ENCODE measurements at regions not wholly inside any gene's neighbourhood (a gene's known extent, or its start where the extent isn't known, plus 50 kb on each side); places are given as distances from the start of the nearest gene placed in this dataset.

- Histone ChIP-seq H3K27ac (ENCODE audit: low read depth, low read length) (no peak overlapping the region), H3K4me3 (ENCODE audit: low read depth in 1 of 2, low read length in 2 of 2) (no peak overlapping the region), H3K9ac (ENCODE audit: low read depth in 1 of 2, low read length in 2 of 2) (no peak overlapping the region), H3K9me3 (ENCODE audit: control insufficient read depth in 1 of 2, low read length in 2 of 2) (no peaks in the 10 kb centered on the region), H3K36me3 (ENCODE audit: control insufficient read depth in 1 of 2, insufficient read depth in 2 of 2, low read length in 2 of 2) (no peaks in the 10 kb centered on the region), H3K4me1 (ENCODE audit: control insufficient read depth in 1 of 2, insufficient read depth in 2 of 2, low read length in 2 of 2) (no peaks in the 10 kb centered on the region), H3K27me3 (ENCODE audit: control insufficient read depth in 1 of 2, insufficient read depth in 2 of 2, low read length in 2 of 2) (no peaks in the 10 kb centered on the region)
These were observed 232.0 kb downstream of the SNCA start for GRCh38 chr4:89604951-89605350.

DNA sequence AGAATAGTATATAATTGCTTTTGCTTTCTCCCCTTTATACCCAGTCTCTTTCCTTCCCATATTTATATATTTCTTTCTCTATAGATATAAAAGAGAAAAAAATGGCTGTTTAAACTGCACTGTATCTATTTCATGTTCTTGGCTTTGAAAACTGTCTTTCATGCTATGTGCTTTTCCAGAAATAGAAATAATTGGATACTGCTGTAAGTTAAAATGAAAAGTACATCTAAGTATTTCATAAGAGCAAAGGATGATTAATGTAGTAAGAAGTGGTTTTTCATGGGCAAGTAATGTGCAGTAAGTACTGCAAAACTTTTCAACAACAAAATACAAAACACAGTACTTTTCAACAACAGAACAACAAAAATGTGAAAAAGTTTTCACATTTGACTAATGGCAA is 237.9 kb downstream of the SNCA start:
- H3K4me1 ChIP-seq (ENCODE audit: control insufficient read depth in 1 of 2, insufficient read depth in 2 of 2, low read length in 2 of 2), result no peaks in the 10 kb centered on the region
- H3K4me3 ChIP-seq (ENCODE audit: low read depth in 1 of 2, low read length in 2 of 2), result no peak overlapping the region
- H3K9me3 ChIP-seq (ENCODE audit: control insufficient read depth in 1 of 2, low read length in 2 of 2), result no peaks in the 10 kb centered on the region
- H3K27me3 ChIP-seq (ENCODE audit: control insufficient read depth in 1 of 2, insufficient read depth in 2 of 2, low read length in 2 of 2), result no peaks in the 10 kb centered on the region
- H3K36me3 ChIP-seq (ENCODE audit: control insufficient read depth in 1 of 2, insufficient read depth in 2 of 2, low read length in 2 of 2), result no peaks in the 10 kb centered on the region
- H3K9ac ChIP-seq (ENCODE audit: low read depth in 1 of 2, low read length in 2 of 2), result no peak overlapping the region
- H3K27ac ChIP-seq (ENCODE audit: low read depth, low read length), result no peak overlapping the region

GRCh38 chr4:89598602-89599001 is 238.4 kb downstream of the SNCA start:
- no peaks in the 10 kb centered on the region for H3K4me1 ChIP-seq (ENCODE audit: control insufficient read depth in 1 of 2, insufficient read depth in 2 of 2, low read length in 2 of 2)
- H3K4me3 ChIP-seq (ENCODE audit: low read depth in 1 of 2, low read length in 2 of 2), result no peak overlapping the region
- H3K27me3 ChIP-seq (ENCODE audit: control insufficient read depth in 1 of 2, insufficient read depth in 2 of 2, low read length in 2 of 2), result no peaks in the 10 kb centered on the region
- no peak overlapping the region for H3K27ac ChIP-seq (ENCODE audit: low read depth, low read length)
- H3K9me3 ChIP-seq (ENCODE audit: control insufficient read depth in 1 of 2, low read length in 2 of 2), result no peaks in the 10 kb centered on the region
- H3K36me3 ChIP-seq (ENCODE audit: control insufficient read depth in 1 of 2, insufficient read depth in 2 of 2, low read length in 2 of 2), result no peaks in the 10 kb centered on the region
- no peak overlapping the region for H3K9ac ChIP-seq (ENCODE audit: low read depth in 1 of 2, low read length in 2 of 2)

GRCh38 chr4:89595125-89595789 is 241.7 kb downstream of the SNCA start:
- Histone ChIP-seq H3K27me3 (ENCODE audit: control insufficient read depth in 1 of 2, insufficient read depth in 2 of 2, low read length in 2 of 2) (no peaks in the 10 kb centered on the region), H3K9me3 (ENCODE audit: control insufficient read depth in 1 of 2, low read length in 2 of 2) (no peaks in the 10 kb centered on the region), H3K9ac (ENCODE audit: low read depth in 1 of 2, low read length in 2 of 2) (no peak overlapping the region), H3K36me3 (ENCODE audit: control insufficient read depth in 1 of 2, insufficient read depth in 2 of 2, low read length in 2 of 2) (no peaks in the 10 kb centered on the region), H3K4me1 (ENCODE audit: control insufficient read depth in 1 of 2, insufficient read depth in 2 of 2, low read length in 2 of 2) (no peaks in the 10 kb centered on the region), H3K27ac (ENCODE audit: low read depth, low read length) (no peak overlapping the region), H3K4me3 (ENCODE audit: low read depth in 1 of 2, low read length in 2 of 2) (no peak overlapping the region)

DNA sequence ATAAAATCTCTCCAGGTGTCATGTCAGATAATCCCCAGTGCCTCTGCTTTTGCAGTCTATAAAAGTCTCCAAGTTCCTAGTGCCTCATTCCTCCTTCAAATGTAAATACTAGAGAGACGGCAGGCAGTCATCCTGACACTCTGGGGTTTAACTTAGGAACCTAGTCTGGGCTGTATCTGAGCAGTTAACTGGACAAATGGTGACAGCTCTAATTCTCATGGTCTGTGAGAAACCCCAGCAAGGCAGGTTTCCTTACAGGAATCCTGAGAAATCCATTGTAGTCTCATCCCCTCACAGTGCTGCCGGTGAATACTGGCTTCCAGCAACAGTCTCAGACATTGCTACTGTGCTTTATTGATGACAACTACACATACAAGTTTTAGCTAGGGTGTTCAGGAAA is 246.8 kb downstream of the SNCA start:
- H3K9me3 ChIP-seq (ENCODE audit: control insufficient read depth in 1 of 2, low read length in 2 of 2), result no peaks in the 10 kb centered on the region
- no peak overlapping the region for H3K9ac ChIP-seq (ENCODE audit: low read depth in 1 of 2, low read length in 2 of 2)
- no peaks in the 10 kb centered on the region for H3K4me1 ChIP-seq (ENCODE audit: control insufficient read depth in 1 of 2, insufficient read depth in 2 of 2, low read length in 2 of 2)
- H3K36me3 ChIP-seq (ENCODE audit: control insufficient read depth in 1 of 2, insufficient read depth in 2 of 2, low read length in 2 of 2), result no peaks in the 10 kb centered on the region
- H3K4me3 ChIP-seq (ENCODE audit: low read depth in 1 of 2, low read length in 2 of 2), result no peak overlapping the region
- no peaks in the 10 kb centered on the region for H3K27me3 ChIP-seq (ENCODE audit: control insufficient read depth in 1 of 2, insufficient read depth in 2 of 2, low read length in 2 of 2)
- H3K27ac ChIP-seq (ENCODE audit: low read depth, low read length), result no peak overlapping the region

DNA sequence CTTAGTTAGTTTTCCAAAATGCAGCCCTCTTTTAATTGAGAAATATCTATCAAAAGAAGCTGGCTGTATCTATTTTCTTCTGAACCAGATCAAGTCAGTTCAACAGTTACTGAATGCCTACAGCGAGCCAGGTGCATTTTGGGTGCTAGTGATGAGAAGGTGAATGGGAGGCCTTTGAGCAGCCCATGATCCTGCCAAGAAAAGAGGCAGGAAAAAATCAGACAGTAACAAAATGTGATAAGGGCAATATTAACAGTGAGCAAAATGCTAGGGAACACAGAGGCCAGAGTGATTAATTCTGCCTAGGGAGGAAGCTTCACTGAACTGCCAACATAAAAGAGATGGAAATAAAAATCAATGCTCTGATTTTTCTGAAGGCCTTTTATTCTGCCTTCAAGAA is 248.5 kb downstream of the SNCA start:
- Histone ChIP-seq H3K4me1 (ENCODE audit: control insufficient read depth in 1 of 2, insufficient read depth in 2 of 2, low read length in 2 of 2) (no peaks in the 10 kb centered on the region), H3K27ac (ENCODE audit: low read depth, low read length) (no peak overlapping the region)

GRCh38 chr4:89587364-89587763 is 249.6 kb downstream of the SNCA start:
- no peaks in the 10 kb centered on the region for H3K36me3 ChIP-seq (ENCODE audit: control insufficient read depth in 1 of 2, insufficient read depth in 2 of 2, low read length in 2 of 2)
- no peaks in the 10 kb centered on the region for H3K27me3 ChIP-seq (ENCODE audit: control insufficient read depth in 1 of 2, insufficient read depth in 2 of 2, low read length in 2 of 2)
- no peak overlapping the region for H3K4me3 ChIP-seq (ENCODE audit: low read depth in 1 of 2, low read length in 2 of 2)
- H3K9me3 ChIP-seq (ENCODE audit: control insufficient read depth in 1 of 2, low read length in 2 of 2), result no peaks in the 10 kb centered on the region
- no peak overlapping the region for H3K9ac ChIP-seq (ENCODE audit: low read depth in 1 of 2, low read length in 2 of 2)
- no peaks in the 10 kb centered on the region for H3K4me1 ChIP-seq (ENCODE audit: control insufficient read depth in 1 of 2, insufficient read depth in 2 of 2, low read length in 2 of 2)
- no peak overlapping the region for H3K27ac ChIP-seq (ENCODE audit: low read depth, low read length)

More for the DNA sequence above, 248.5 kb downstream of the SNCA start:
- no peaks in the 10 kb centered on the region for H3K9me3 ChIP-seq (ENCODE audit: control insufficient read depth in 1 of 2, low read length in 2 of 2)
- no peaks in the 10 kb centered on the region for H3K36me3 ChIP-seq (ENCODE audit: control insufficient read depth in 1 of 2, insufficient read depth in 2 of 2, low read length in 2 of 2)
- no peaks in the 10 kb centered on the region for H3K27me3 ChIP-seq (ENCODE audit: control insufficient read depth in 1 of 2, insufficient read depth in 2 of 2, low read length in 2 of 2)
- no peak overlapping the region for H3K9ac ChIP-seq (ENCODE audit: low read depth in 1 of 2, low read length in 2 of 2)
- no peak overlapping the region for H3K4me3 ChIP-seq (ENCODE audit: low read depth in 1 of 2, low read length in 2 of 2)

DNA sequence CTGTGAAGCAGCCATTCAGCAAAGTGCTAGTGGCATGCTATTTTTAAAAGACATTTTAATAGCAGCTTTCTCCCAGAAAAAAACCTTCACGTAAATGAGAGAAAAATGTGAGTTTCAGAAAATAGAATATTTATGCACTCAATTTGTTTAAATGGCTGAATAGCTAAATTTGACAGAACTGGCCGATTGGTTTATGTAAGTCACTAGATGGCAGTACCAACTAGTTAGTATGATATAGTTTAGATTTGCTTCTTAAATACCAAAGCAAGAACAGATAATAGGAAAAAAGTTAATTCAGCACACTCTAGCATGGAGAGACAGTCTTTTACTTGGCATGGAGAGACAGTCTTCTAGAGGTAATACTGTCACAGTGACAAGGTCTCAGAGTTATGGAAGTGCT is 250.1 kb downstream of the SNCA start:
- H3K9ac ChIP-seq (ENCODE audit: low read depth in 1 of 2, low read length in 2 of 2), result no peak overlapping the region
- H3K36me3 ChIP-seq (ENCODE audit: control insufficient read depth in 1 of 2, insufficient read depth in 2 of 2, low read length in 2 of 2), result no peaks in the 10 kb centered on the region
- H3K27ac ChIP-seq (ENCODE audit: low read depth, low read length), result no peak overlapping the region
- no peaks in the 10 kb centered on the region for H3K4me1 ChIP-seq (ENCODE audit: control insufficient read depth in 1 of 2, insufficient read depth in 2 of 2, low read length in 2 of 2)
- no peaks in the 10 kb centered on the region for H3K27me3 ChIP-seq (ENCODE audit: control insufficient read depth in 1 of 2, insufficient read depth in 2 of 2, low read length in 2 of 2)
- H3K4me3 ChIP-seq (ENCODE audit: low read depth in 1 of 2, low read length in 2 of 2), result no peak overlapping the region
- no peaks in the 10 kb centered on the region for H3K9me3 ChIP-seq (ENCODE audit: control insufficient read depth in 1 of 2, low read length in 2 of 2)

- Histone ChIP-seq H3K27me3 (ENCODE audit: control insufficient read depth in 1 of 2, insufficient read depth in 2 of 2, low read length in 2 of 2) (no peaks in the 10 kb centered on the region), H3K36me3 (ENCODE audit: control insufficient read depth in 1 of 2, insufficient read depth in 2 of 2, low read length in 2 of 2) (no peaks in the 10 kb centered on the region), H3K9me3 (ENCODE audit: control insufficient read depth in 1 of 2, low read length in 2 of 2) (no peaks in the 10 kb centered on the region), H3K9ac (ENCODE audit: low read depth in 1 of 2, low read length in 2 of 2) (no peak overlapping the region), H3K4me1 (ENCODE audit: control insufficient read depth in 1 of 2, insufficient read depth in 2 of 2, low read length in 2 of 2) (no peaks in the 10 kb centered on the region), H3K27ac (ENCODE audit: low read depth, low read length) (no peak overlapping the region), H3K4me3 (ENCODE audit: low read depth in 1 of 2, low read length in 2 of 2) (no peak overlapping the region)
These were observed 250.6 kb downstream of the SNCA start for GRCh38 chr4:89586318-89586717.

DNA sequence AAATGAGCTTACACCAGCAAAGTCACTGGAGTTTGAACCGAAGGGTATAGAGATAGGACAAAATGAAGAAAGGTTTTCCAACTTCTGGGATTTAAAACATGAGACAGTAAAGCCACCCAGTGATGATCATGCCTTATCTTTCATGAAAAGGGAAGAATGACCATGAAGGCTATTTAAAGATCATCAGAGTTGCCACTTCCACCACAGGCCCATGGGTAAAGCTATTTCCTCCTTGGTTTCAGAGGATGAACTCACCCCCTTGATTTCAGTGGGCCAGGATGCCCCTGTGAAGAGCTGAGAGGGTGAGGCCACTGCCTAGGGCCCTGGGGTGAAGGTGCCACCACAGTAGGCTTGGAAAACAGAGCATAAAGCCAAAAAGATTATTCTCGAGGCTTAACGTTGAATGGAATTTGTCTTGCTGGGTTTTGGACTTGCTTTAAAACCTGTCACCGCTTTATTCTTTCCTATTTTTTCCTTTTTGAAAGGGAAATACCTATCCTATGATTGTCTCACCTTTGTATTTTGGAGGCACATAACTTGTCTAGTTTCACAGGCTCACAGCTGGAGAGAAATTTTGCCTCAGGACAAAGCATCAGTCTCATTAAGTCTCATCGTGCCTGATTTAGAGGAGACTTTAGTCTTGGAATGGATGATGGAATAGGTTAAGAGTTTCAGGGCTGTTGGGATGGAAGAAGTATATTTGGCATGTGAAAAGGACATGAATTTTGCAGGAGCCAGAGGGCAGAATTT is 254.0 kb downstream of the SNCA start:
- Histone ChIP-seq H3K9me3 (ENCODE audit: control insufficient read depth in 1 of 2, low read length in 2 of 2) (no peaks in the 10 kb centered on the region), H3K36me3 (ENCODE audit: control insufficient read depth in 1 of 2, insufficient read depth in 2 of 2, low read length in 2 of 2) (no peaks in the 10 kb centered on the region), H3K27me3 (ENCODE audit: control insufficient read depth in 1 of 2, insufficient read depth in 2 of 2, low read length in 2 of 2) (no peaks in the 10 kb centered on the region), H3K4me1 (ENCODE audit: control insufficient read depth in 1 of 2, insufficient read depth in 2 of 2, low read length in 2 of 2) (no peaks in the 10 kb centered on the region), H3K4me3 (ENCODE audit: low read depth in 1 of 2, low read length in 2 of 2) (no peak overlapping the region), H3K27ac (ENCODE audit: low read depth, low read length) (no peak overlapping the region), H3K9ac (ENCODE audit: low read depth in 1 of 2, low read length in 2 of 2) (no peak overlapping the region)
